DOHH2 (cell line): ENCODE measurements at regions not wholly inside any gene's neighbourhood (a gene's known extent, or its start where the extent isn't known, plus 50 kb on each side); places are given as distances from the start of the nearest gene placed in this dataset.

ENCODE experiments used
- CTCF ChIP-seq: fragments of 200-600 bp; sonication (generic); IDR thresholded peaks from one replicate; pipeline ENCODE4 v1.5.1; 2014; ENCODE audit warnings: antibody characterized with exemption, mild to moderate bottlenecking, low read depth, low read length; ENCODE audit not compliant: poor library complexity, severe bottlenecking
- EZH2phosphoT487 ChIP-seq: fragments of 200-600 bp; sonication (generic); IDR thresholded peaks from 2 replicates; pipeline ENCODE4 v1.6.1; 2017; ENCODE audit warnings: borderline replicate concordance, mild to moderate bottlenecking, antibody characterized with exemption, low read length, moderate library complexity, mixed read lengths

- no peak for TF ChIP-seq CTCF
- no peak for TF ChIP-seq EZH2phosphoT487
Measured at GRCh38 chr1:88291611-88292354, 392.3 kb upstream of the PKN2 start.
